ENCODE measurements at regions not wholly inside any gene's neighbourhood (a gene's known extent, or its start where the extent isn't known, plus 50 kb on each side); places are given as distances from the start of the nearest gene placed in this dataset.

- TF ChIP-seq EZH2 (IDR thresholded peaks at IDR 0.05; ENCODE audit: borderline replicate concordance, low read depth, low read length, severe bottlenecking), result no peak
- no peak for TF ChIP-seq CTCF (IDR thresholded peaks at IDR 0.05; ENCODE audit: extremely low read depth in 1 of 2, insufficient read depth in 1 of 2, low read depth in 1 of 2, low read length in 2 of 2)
- no peak for TF ChIP-seq POLR2A (IDR thresholded peaks at IDR 0.05; ENCODE audit: low read depth, low read length)
Observed at GRCh38 chr14:73786636-73787485, 64.8 kb upstream of the PTGR2 start.
